H9 (cell line): ENCODE measurements at regions not wholly inside any gene's neighbourhood (a gene's known extent, or its start where the extent isn't known, plus 50 kb on each side); places are given as distances from the start of the nearest gene placed in this dataset.

ENCODE experiments used
- DNase-seq: peaks from one replicate; pipeline ENCODE4 v3.0.0-alpha.2; 2017
- H2AFZ ChIP-seq: one replicate; pipeline ENCODE4 v1.6.1; 2013; ENCODE audit warnings: mild to moderate bottlenecking, low read length, control low read depth, moderate library complexity
- H2AK5ac ChIP-seq: 2 replicates; pipeline ENCODE4 v1.6.1; 2013; ENCODE audit warnings: low read length, control low read depth, mixed read lengths; ENCODE audit not compliant: insufficient read length
- H2BK120ac ChIP-seq: one replicate; pipeline ENCODE4 v1.6.1; 2013; ENCODE audit warnings: low read depth, mild to moderate bottlenecking, low read length, control low read depth, inconsistent platforms; ENCODE audit not compliant: poor library complexity, severe bottlenecking
- H2BK12ac ChIP-seq: 2 replicates; pipeline ENCODE4 v1.6.1; 2013; ENCODE audit warnings: low read length, control low read depth, mixed read lengths, low read depth; ENCODE audit not compliant: insufficient read length
- H2BK15ac ChIP-seq: 2 replicates; pipeline ENCODE4 v1.6.1; 2013; ENCODE audit warnings: low read depth, low read length, control low read depth
- H2BK20ac ChIP-seq: one replicate; pipeline ENCODE4 v1.6.1; 2013; ENCODE audit warnings: low read depth, mild to moderate bottlenecking, low read length, control low read depth, inconsistent platforms; ENCODE audit not compliant: poor library complexity, severe bottlenecking
- H2BK5ac ChIP-seq: 2 replicates; pipeline ENCODE4 v1.6.1; 2013; ENCODE audit warnings: low read length, control low read depth, mixed read lengths; ENCODE audit not compliant: insufficient read length
- H3K14ac ChIP-seq: 2 replicates; pipeline ENCODE4 v1.6.1; 2013; ENCODE audit warnings: low read length, control low read depth; ENCODE audit not compliant: insufficient read depth
- H3K18ac ChIP-seq: 2 replicates; pipeline ENCODE4 v1.6.1; 2013; ENCODE audit warnings: low read depth, mild to moderate bottlenecking, mixed read lengths, low read length, control low read depth; ENCODE audit not compliant: insufficient read length
- H3K23ac ChIP-seq: 2 replicates; pipeline ENCODE4 v1.6.1; 2013; ENCODE audit warnings: low read length, control low read depth, mixed read lengths, low read depth; ENCODE audit not compliant: insufficient read length
- H3K23me2 ChIP-seq: 2 replicates; pipeline ENCODE4 v1.6.1; 2013; ENCODE audit warnings: low read depth, mild to moderate bottlenecking, mixed read lengths, low read length, control low read depth; ENCODE audit not compliant: insufficient read length, poor library complexity, severe bottlenecking
- H3K27ac ChIP-seq: 2 replicates; pipeline ENCODE4 v1.5.1; 2013; ENCODE audit warnings: low read length, control low read depth, mixed read lengths, low read depth; ENCODE audit not compliant: insufficient read length
- H3K27me3 ChIP-seq: 2 replicates; pipeline ENCODE4 v1.6.1; 2013; ENCODE audit warnings: low read length, control low read depth, inconsistent platforms; ENCODE audit not compliant: insufficient read depth
- H3K4ac ChIP-seq: 2 replicates; pipeline ENCODE4 v1.6.1; 2013; ENCODE audit warnings: low read depth, mild to moderate bottlenecking, control low read depth, inconsistent platforms, low read length, moderate library complexity
- H3K4me1 ChIP-seq: 2 replicates; pipeline ENCODE4 v1.6.1; 2013; ENCODE audit warnings: low read length, control low read depth, inconsistent platforms; ENCODE audit not compliant: insufficient read depth
- H3K4me2 ChIP-seq: 2 replicates; pipeline ENCODE4 v1.6.1; 2013; ENCODE audit warnings: low read length, control low read depth, mixed read lengths; ENCODE audit not compliant: insufficient read length, insufficient read depth
- H3K56ac ChIP-seq: 2 replicates; pipeline ENCODE4 v1.6.1; 2013; ENCODE audit warnings: low read depth, mild to moderate bottlenecking, mixed read lengths, low read length, control low read depth; ENCODE audit not compliant: insufficient read length
- H3K79me1 ChIP-seq: 2 replicates; pipeline ENCODE4 v1.6.1; 2013; ENCODE audit warnings: low read depth, mild to moderate bottlenecking, moderate library complexity, low read length, control low read depth, inconsistent platforms; ENCODE audit not compliant: insufficient read depth, poor library complexity, severe bottlenecking
- H3K79me2 ChIP-seq: 2 replicates; pipeline ENCODE4 v1.6.1; 2013; ENCODE audit warnings: low read length, control low read depth, inconsistent platforms; ENCODE audit not compliant: insufficient read depth
- H3K9ac ChIP-seq: 2 replicates; pipeline ENCODE4 v1.6.1; 2013; ENCODE audit warnings: low read length, control low read depth, mixed read lengths; ENCODE audit not compliant: insufficient read length; ENCODE audit errors: extremely low read depth
- H3K9me3 ChIP-seq: one replicate; pipeline ENCODE4 v1.6.1; 2013; ENCODE audit warnings: low read depth, low read length, inconsistent platforms; ENCODE audit not compliant: control insufficient read depth
- H3T11ph ChIP-seq: one replicate; pipeline ENCODE4 v1.6.1; 2013; ENCODE audit warnings: mild to moderate bottlenecking, low read length, control low read depth, inconsistent platforms
- H4K20me1 ChIP-seq: one replicate; pipeline ENCODE4 v1.6.1; 2013; ENCODE audit not compliant: control insufficient read depth, insufficient read length, insufficient read depth
- H4K5ac ChIP-seq: 2 replicates; pipeline ENCODE4 v1.6.1; 2013; ENCODE audit warnings: low read depth, mild to moderate bottlenecking, mixed read lengths, low read length, control low read depth; ENCODE audit not compliant: insufficient read length
- H4K8ac ChIP-seq: replicated peaks from 2 replicates; pipeline ENCODE4 v1.6.1; 2013; ENCODE audit warnings: low read length, control low read depth, mixed read lengths, low read depth; ENCODE audit not compliant: insufficient read length
- H4K91ac ChIP-seq: 2 replicates; pipeline ENCODE4 v1.6.1; 2013; ENCODE audit warnings: low read depth, mild to moderate bottlenecking, moderate library complexity, mixed read lengths, low read length, control low read depth; ENCODE audit not compliant: insufficient read length
- H3K27ac Mint-ChIP-seq, 3 experiments: 2 replicates in 2 of 3; 3 replicates in 1 of 3; pipeline ENCODE4 v1.8.0; 2020 to 2021; ENCODE audit warnings: mixed read lengths in 3 of 3, mild to moderate bottlenecking in 1 of 3, moderate library complexity in 1 of 3
- H3K27me3 Mint-ChIP-seq: 2 replicates; pipeline ENCODE4 v1.8.0; 2021; ENCODE audit warnings: low read depth, mild to moderate bottlenecking, moderate library complexity, mixed read lengths
- H3K36me3 Mint-ChIP-seq, 3 experiments: 2 replicates in 2 of 3; 3 replicates in 1 of 3; pipeline ENCODE4 v1.8.0; 2020 to 2021; ENCODE audit warnings: low read depth in 3 of 3, mixed read lengths in 3 of 3; ENCODE audit not compliant: insufficient read depth in 1 of 3
- H3K4me1 Mint-ChIP-seq, 2 experiments: 2 replicates each; pipeline ENCODE4 v1.8.0; 2020; ENCODE audit warnings: mixed read lengths in 2 of 2
- H3K4me3 Mint-ChIP-seq, 2 experiments: 2 replicates in 1 of 2; 3 replicates in 1 of 2; pipeline ENCODE4 v1.8.0; 2020 to 2021; ENCODE audit warnings: mild to moderate bottlenecking in 2 of 2, mixed read lengths in 2 of 2, moderate library complexity in 1 of 2
- H3K9me3 Mint-ChIP-seq, 2 experiments: 2 replicates in 1 of 2; 3 replicates in 1 of 2; pipeline ENCODE4 v1.8.0; 2020; ENCODE audit warnings: mild to moderate bottlenecking in 2 of 2, mixed read lengths in 2 of 2, moderate library complexity in 1 of 2
- CTCF ChIP-seq: fragments of 200-600 bp; sonication (generic); conservative IDR thresholded peaks from 3 replicates; pipeline ENCODE4 v1.8.0; 2021; ENCODE audit warnings: antibody characterized with exemption, mild to moderate bottlenecking
- WGBS: extraction: QIAGEN DNeasy Blood & Tissue Kit; methylation state at CpG from one replicate; pipeline ENCODE4 v1.1.7; 2013; ENCODE audit warnings: missing lambda C conversion rate, low lambda C conversion rate, mixed read lengths; ENCODE audit not compliant: insufficient read length; ENCODE audit errors: extremely low coverage; 5-methylcytosine and 5-hydroxymethylcytosine counted together

GRCh38 chr17:73696251-73696650, 52.0 kb upstream of the SDK2 start:
- Histone ChIP-seq H2BK12ac (no peak overlapping the region), H3K4ac (no peak overlapping the region), H3K18ac (no peak overlapping the region), H4K20me1 (peaks cover 3% of the 10 kb centered on the region), H4K8ac (no peak overlapping the region), H2BK20ac (no peak overlapping the region), H3K9me3 (no peaks in the 10 kb centered on the region), H3T11ph (no peak overlapping the region), H2BK5ac (no peak overlapping the region), H3K23me2 (no peaks in the 10 kb centered on the region), H3K23ac (no peak overlapping the region), H3K79me2 (no peaks in the 10 kb centered on the region), H2AFZ (no peak overlapping the region), H3K4me2 (no peak overlapping the region), H3K27me3 (no peaks in the 10 kb centered on the region), H2AK5ac (no peak overlapping the region), H2BK120ac (no peak overlapping the region), H3K4me1 (no peaks in the 10 kb centered on the region), H3K9ac (no peak overlapping the region), H2BK15ac (no peak overlapping the region), H4K91ac (no peak overlapping the region), H3K14ac (no peak overlapping the region), H3K79me1 (no peaks in the 10 kb centered on the region), H3K56ac (no peak overlapping the region), H4K5ac (no peak overlapping the region), H3K27ac (no peak overlapping the region)
- DNase-seq, result peak; percentile 20
- no peak for TF ChIP-seq CTCF
- Mint-ChIP-seq H3K4me3 (peak overlapping the region in 1 of 2 experiments; percentile 30; a peak in 2 of 5 replicates), H3K4me1 (peaks cover 21 to 24% of the 10 kb centered on the region in 2 experiments), H3K36me3 (no peaks in the 10 kb centered on the region; a peak in 1 of 7 replicates), H3K27me3 (peaks cover 11% of the 10 kb centered on the region), H3K27ac (peak overlapping the region in 1 of 3 experiments; percentile 29; a peak in 1 of 7 replicates), H3K9me3 (peaks cover 6 to 7% of the 10 kb centered on the region in 2 experiments; a peak in 3 of 5 replicates)
- no CpG with 5 or more reads among the region's 3 CpGs for WGBS
